GM03348 (cell line): ENCODE measurements at regions not wholly inside any gene's neighbourhood (a gene's known extent, or its start where the extent isn't known, plus 50 kb on each side); places are given as distances from the start of the nearest gene placed in this dataset.
A peak's percentile ranks its signal among the peaks of the same experiment; 100 is the strongest.
"Not testable (repeated sequence)": the region's sequence is repeated elsewhere in the genome, so short reads cannot be mapped to it uniquely, and the experiment has no call there.

ENCODE experiments used
- DNase-seq: peaks from one replicate; pipeline ENCODE4 v3.0.0; 2012; ENCODE audit warnings: low spot score

DNA sequence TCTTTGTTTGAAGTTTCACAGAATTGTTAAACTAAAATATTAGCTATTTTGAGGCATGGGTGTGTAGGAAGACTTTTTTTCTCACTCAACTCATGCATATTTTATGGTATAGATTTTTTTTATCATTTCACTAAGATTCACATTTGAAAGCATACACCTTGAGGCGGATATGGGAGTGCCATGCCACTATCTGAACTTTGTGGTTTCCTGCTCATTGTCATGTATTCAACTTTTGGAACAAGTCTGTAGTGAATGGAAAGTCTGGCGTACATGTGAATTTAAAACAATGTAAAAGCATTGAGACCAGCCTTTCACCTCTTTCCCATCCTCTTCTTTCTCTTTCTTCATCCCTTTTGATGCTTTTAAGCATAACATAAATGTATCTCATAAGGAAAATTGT lies 147.9 kb downstream of the TPBG start:
- DNase-seq, result no peak

DNA sequence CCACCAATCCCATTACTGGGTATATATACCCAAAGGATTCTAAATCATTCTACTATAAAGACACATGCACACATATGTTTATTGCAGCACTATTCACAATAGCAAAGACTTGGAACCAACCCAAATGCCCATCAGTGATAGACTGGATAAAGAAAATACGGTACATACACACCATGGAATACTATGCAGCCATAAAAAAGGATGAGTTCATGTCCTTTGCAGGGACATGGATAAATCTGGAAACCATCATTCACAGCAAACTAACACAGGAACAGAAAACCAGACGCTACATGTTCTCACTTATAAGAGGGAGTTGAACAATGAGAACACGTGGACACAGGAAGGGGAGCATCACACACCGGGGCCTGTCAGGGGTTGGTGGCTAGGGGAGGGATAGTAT lies 154.3 kb downstream of the TPBG start:
- DNase-seq, result not testable (repeated sequence)

DNA sequence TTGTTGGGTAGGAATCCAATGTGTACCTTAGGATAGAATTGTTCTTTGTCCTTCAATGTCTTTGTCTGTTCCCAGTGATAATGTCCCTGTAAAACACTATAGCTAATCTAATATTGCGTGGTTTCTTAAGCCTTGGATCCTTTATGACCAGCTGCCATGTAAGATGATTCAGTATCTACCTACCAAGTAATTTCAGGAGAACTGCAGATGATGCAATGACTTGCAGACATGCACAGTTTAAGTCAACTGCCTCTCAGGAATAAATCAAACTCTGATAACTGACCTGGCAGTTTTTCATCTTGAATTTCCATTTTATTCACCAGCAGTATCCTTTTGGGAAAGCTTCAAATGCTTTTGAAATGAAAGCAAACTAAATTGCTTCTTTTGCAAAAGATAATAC lies 157.8 kb downstream of the TPBG start:
- no peak for DNase-seq

- no peak for DNase-seq
Measured at GRCh38 chr6:82521861-82522260, 158.2 kb downstream of the TPBG start.

DNA sequence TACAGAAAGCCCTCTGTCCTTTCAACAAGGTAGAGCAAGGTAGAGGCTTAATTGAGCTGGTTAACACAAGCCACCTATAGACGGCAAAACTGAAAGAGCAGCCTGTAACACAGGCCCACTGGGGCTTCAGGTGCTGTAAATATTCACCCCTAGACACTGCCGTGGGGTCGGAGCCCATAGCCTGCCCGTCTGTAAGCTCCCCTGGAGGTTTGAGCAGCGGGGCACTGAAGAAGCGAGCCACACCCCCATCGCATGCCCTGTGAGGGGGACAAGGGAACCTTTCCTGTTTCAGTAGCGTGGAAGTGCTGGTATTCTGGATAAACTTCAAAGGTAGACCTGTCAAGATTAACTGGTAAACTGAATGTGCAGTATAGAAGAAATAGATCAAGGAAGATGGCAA lies 160.4 kb downstream of the TPBG start:
- no peak for DNase-seq

GRCh38 chr6:82525775-82526495 lies 162.3 kb downstream of the TPBG start:
- DNase-seq, result no peak

DNA sequence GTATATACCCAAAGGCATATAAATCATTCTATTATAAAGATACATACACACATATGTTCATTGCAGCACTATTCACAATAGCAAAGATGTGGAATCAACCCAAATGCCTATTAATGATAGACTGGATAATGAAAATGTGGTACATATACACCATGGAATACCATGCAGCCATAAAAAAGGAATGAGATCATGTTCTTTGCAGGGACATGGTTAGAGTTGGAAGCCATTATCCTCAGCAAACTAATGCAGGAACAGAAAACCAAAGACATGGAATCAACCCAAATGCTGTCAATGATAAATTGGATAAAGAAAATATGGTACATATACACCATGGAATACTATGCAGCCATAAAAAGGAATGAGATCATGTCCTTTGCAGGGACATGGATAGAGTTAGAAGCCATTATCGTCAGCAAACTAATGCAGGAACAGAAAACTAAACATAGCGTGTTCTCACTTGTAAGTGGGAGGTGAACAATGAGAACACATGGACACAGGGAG lies 166.4 kb downstream of the TPBG start:
- not testable (repeated sequence) for DNase-seq

GRCh38 chr6:82534876-82535275 lies 171.3 kb downstream of the TPBG start:
- DNase-seq, result no peak

- DNase-seq, result not testable (repeated sequence)
Measured at GRCh38 chr6:82549480-82549879, 185.9 kb downstream of the TPBG start.

GRCh38 chr6:82551311-82551710 lies 187.7 kb downstream of the TPBG start:
- not testable (repeated sequence) for DNase-seq

GRCh38 chr6:82551831-82552230 lies 188.2 kb downstream of the TPBG start:
- no peak for DNase-seq

GRCh38 chr6:82553863-82554531 lies 190.4 kb downstream of the TPBG start:
- DNase-seq, result no peak

DNA sequence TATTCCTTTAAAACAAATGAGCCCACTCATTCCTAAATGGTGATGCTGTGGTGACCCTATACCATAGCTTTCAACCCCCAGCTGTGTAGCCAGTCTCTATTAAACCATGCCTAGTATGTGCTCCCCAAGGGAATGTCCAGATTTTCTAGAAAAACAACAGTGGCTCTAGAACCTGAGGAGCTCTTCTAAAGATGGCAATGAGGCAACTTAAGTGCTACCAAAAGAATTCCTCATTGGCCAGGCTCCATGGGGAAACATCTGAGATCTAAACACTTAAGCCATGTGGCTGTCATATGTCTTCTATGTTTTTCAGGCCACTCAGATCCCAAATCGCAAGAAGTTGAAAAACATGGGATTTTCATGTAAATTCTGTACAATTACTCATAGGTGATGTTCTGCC lies 191.0 kb downstream of the TPBG start:
- DNase-seq, result peak; percentile 13

DNA sequence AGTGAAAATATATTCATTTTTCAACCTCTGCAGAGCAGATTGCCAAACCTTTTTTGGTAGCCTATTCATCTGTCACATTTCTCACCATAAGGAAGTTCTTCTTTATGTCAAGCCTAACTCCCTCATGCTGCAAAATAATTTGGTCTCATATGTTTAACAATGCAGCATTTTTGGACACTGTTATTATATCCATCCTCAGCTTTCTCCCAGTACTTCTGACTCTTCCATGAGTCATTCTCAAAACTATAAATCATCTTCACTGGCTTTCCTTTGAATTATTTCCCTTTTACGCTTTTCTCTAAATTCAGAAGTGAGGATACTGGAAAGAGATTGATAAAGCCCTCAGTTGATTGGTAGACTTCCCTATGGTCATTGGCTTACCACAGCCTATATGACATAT lies 192.2 kb downstream of the TPBG start:
- peak; percentile 27 for DNase-seq

- not testable (repeated sequence) for DNase-seq
Measured at GRCh38 chr6:82558531-82558930, 194.9 kb downstream of the TPBG start.

- no peak for DNase-seq
Measured at GRCh38 chr6:82567621-82568020, 204.0 kb downstream of the TPBG start.

- no peak for DNase-seq
Measured at GRCh38 chr6:82568290-82568993, 204.8 kb downstream of the TPBG start.

DNA sequence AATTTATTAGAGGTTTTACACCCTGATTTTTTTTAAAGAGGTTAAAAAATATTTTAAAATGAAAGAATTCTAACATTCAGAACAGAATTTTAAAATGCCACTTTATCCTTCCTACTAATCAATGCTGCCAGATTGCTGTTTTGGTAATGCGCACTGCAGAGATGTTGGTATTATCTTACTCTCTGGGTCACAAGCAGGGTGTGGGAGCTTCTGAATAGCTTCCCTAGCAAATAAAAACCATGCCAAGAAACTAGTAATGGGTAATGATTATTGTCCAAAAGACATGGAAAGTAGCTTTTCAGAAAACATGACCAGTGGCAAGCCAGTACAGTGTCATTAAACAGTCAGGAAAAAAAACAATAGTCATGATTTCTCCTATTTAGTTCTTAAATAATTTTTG lies 205.4 kb downstream of the TPBG start:
- no peak for DNase-seq

- DNase-seq, result no peak
Measured at GRCh38 chr6:82570083-82570482, 206.5 kb downstream of the TPBG start.

- DNase-seq, result no peak
Measured at GRCh38 chr6:82571455-82571854, 207.8 kb downstream of the TPBG start.

GRCh38 chr6:82573254-82573972 lies 209.8 kb downstream of the TPBG start:
- no peak for DNase-seq

GRCh38 chr6:82576284-82576683 lies 212.7 kb downstream of the TPBG start:
- no peak for DNase-seq
